Thymus (tissue), 11 donors: ENCODE measurements at regions not wholly inside any gene's neighbourhood (a gene's known extent, or its start where the extent isn't known, plus 50 kb on each side); places are given as distances from the start of the nearest gene placed in this dataset.

Experiments
- DNase-seq, 9 donors: peaks; one replicate each; pipeline ENCODE4 v3.0.0-alpha.2; 2013; ENCODE audit warnings: low spot score in 9 of 9, low read depth in 6 of 9, missing footprints in 1 of 9
- H3K27ac ChIP-seq, 2 donors: one replicate each; pipeline ENCODE4 v1.5.1; 2013; ENCODE audit warnings: control low read depth in 1 of 2, low read depth in 1 of 2, low read length in 1 of 2, mild to moderate bottlenecking in 1 of 2, moderate library complexity in 1 of 2
- H3K27me3 ChIP-seq, 2 donors: one replicate each; pipeline ENCODE4 v1.5.1; 2013; ENCODE audit warnings: low read length in 1 of 2; ENCODE audit not compliant: control insufficient read depth in 2 of 2, insufficient read depth in 1 of 2
- H3K36me3 ChIP-seq, 2 donors: one replicate each; pipeline ENCODE4 v1.5.1; 2013; ENCODE audit warnings: low read length in 1 of 2, mild to moderate bottlenecking in 1 of 2, moderate library complexity in 1 of 2; ENCODE audit not compliant: control insufficient read depth in 2 of 2, insufficient read depth in 2 of 2
- H3K4me1 ChIP-seq, 2 donors: one replicate each; pipeline ENCODE4 v1.5.1; 2013; ENCODE audit warnings: low read length in 2 of 2; ENCODE audit not compliant: control insufficient read depth in 2 of 2, insufficient read depth in 2 of 2
- H3K4me3 ChIP-seq, 2 donors: one replicate each; pipeline ENCODE4 v1.5.1; 2013; ENCODE audit warnings: low read length in 2 of 2, control low read depth in 1 of 2, mild to moderate bottlenecking in 1 of 2
- H3K9me3 ChIP-seq, 2 donors: one replicate each; pipeline ENCODE4 v1.5.1; 2013; ENCODE audit warnings: low read length in 1 of 2, mild to moderate bottlenecking in 1 of 2; ENCODE audit not compliant: control insufficient read depth in 2 of 2, insufficient read depth in 1 of 2
- WGBS: extraction: QIAGEN DNeasy Blood & Tissue Kit; methylation state at CpG from one replicate; pipeline ENCODE4 v1.1.7; 2013; 5-methylcytosine and 5-hydroxymethylcytosine counted together
- donor health status: healthy.

DNA sequence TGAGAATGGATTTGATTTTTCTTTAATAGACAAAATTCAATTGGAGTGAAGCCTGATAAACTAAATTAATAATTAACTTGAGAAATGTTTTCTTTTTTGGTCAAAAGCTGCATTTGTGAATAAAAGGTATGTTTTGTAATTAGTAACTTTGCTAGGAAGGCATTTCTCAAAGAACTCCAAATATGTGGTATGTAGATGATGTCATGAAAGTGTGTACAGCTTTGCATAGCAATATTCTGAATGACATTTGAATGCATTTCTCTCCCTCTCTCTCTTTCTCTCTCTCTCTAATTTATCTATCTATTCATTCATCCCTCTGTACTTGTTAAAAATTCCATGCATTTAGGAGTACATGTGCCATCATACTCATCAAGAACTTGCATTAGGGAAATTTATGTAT is 109.1 kb upstream of the ADAMTS5 start:
- no peaks in the 10 kb centered on the region for H3K27me3 ChIP-seq
- no peak overlapping the region for H3K4me3 ChIP-seq
- no peak overlapping the region for H3K27ac ChIP-seq
- H3K36me3 ChIP-seq = no peaks in the 10 kb centered on the region
- no peaks in the 10 kb centered on the region for H3K4me1 ChIP-seq
- H3K9me3 ChIP-seq = no peaks in the 10 kb centered on the region
- DNase-seq = no peak

DNA sequence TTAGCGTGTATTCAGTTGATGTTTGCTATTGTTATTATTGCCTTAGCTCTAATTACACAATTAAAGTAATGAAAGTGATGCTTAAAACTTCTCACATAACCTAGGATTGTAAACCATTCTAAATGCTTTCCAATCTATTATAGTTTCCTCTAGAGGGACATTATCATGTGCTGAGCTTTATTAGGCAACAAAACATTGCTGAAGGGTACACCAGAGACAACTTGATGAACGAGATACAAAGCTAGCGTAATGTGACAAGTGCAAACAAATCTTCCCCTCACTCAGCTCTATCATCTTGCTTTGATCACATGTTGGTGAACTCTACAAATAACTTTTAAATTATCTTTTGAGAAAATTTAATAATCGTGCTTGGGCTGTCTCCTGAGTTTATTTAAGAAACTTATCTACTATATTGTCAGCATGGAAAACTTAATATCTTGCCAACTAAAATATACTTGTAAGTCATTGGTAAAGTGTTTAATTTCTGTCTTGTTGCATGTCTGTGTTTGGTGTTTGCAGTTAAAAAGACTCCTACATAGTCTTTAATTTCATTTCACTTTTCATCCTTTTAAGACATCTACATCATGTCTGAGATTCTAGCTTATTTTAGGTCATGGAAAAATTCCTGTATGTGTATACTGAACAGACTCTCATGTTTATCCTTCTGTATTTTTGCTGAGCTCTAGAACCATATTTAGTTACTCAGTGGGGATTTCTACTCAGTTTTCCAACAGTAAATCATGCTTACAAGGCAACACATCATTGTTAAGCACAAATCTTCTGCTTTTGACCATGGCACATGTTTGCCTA is 104.2 kb upstream of the ADAMTS5 start:
- H3K4me1 ChIP-seq = no peaks in the 10 kb centered on the region
- no peak for DNase-seq
- H3K27me3 ChIP-seq = no peaks in the 10 kb centered on the region
- WGBS = 84% methylated on average over 4 of the region's 4 CpGs
- H3K4me3 ChIP-seq = no peak overlapping the region
- no peak overlapping the region for H3K27ac ChIP-seq
- no peaks in the 10 kb centered on the region for H3K9me3 ChIP-seq
- no peaks in the 10 kb centered on the region for H3K36me3 ChIP-seq

DNA sequence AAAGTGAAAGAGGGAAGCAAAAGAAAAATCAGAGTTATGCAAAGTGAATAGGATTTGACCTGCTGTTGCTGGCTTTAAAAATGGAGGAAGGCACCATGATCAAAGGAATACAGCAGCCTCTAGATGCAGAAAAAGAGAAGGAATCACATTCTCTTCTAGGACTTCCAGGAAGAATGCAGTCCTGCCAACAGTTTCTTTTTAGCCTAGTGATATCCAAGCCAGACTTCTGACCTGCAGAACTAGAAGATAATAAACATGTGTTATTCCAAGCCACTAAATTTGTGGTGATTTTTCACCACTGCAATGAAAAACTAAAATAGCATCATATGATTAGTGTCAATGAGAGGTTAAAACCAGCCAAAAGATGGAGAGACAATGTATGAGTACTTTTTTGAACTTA is 101.9 kb upstream of the ADAMTS5 start:
- no peak for DNase-seq
- Histone ChIP-seq H3K9me3 (no peaks in the 10 kb centered on the region), H3K36me3 (no peaks in the 10 kb centered on the region), H3K4me1 (no peaks in the 10 kb centered on the region), H3K27me3 (no peaks in the 10 kb centered on the region), H3K4me3 (no peak overlapping the region), H3K27ac (no peak overlapping the region)

DNA sequence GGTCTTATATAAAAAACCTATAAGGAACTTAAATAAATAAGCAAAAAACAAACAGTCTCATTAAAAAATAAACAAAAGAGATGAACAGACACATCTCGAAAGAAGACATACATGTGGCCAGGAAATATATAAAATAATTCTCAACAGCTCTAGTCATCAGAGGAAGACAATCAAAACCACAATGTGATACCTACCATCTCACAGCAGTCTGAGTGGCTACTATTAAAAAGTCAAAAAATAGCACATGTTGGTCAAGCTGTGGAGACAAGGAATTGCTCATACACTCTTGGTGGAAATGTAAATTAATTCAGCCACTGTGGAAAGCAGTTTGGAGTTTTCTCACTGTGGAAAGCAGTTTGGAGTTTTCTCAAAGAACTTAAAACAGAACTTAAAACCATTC is 100.3 kb upstream of the ADAMTS5 start:
- Histone ChIP-seq H3K4me3 (no peak overlapping the region), H3K9me3 (no peaks in the 10 kb centered on the region), H3K4me1 (no peaks in the 10 kb centered on the region), H3K27ac (no peak overlapping the region), H3K36me3 (no peaks in the 10 kb centered on the region), H3K27me3 (no peaks in the 10 kb centered on the region)
- WGBS = 96% methylated on average over 1 of the region's 1 CpG
- no peak for DNase-seq

DNA sequence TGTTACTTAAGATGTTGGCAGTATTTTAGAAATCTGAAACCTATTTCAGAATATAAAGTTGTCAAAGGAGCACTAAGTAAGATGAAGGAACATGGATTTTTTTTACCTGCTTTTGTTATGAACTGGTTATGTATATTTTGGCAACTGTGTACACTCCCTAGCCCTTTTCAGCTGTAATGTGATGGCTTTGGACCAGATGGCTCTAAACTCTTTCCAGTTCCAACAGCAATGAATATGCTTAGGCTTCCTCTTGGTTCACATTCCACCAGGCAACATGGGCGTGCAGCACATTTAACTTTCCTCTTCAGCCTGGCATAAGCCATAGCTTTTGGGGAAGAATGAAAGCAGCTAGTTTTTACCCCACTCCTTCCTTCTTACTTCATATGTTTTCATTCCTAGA is 95.6 kb upstream of the ADAMTS5 start:
- Histone ChIP-seq H3K36me3 (no peaks in the 10 kb centered on the region), H3K27ac (no peak overlapping the region), H3K9me3 (no peaks in the 10 kb centered on the region), H3K27me3 (no peaks in the 10 kb centered on the region), H3K4me3 (no peak overlapping the region), H3K4me1 (no peaks in the 10 kb centered on the region)
- no peak for DNase-seq
- WGBS = 93% methylated on average over 1 of the region's 1 CpG

DNA sequence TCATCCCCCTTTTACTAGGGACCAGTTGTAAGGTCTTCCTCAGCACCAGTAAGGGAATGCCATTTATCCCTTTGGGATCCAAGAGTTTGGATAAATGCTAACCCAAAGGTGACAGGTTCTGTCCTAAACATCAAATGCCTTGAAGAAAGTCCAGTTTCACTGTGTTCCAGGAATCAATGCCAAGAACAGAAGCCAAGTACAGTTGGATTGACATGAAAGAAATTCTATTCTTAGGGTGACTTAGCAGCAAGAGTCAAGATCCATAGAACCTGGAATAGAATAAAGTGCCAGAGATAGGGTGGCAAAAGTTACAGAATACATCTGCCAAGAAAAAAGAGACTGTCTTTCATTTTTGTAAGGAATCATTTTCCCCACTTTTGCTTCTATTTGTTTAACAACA is 94.9 kb upstream of the ADAMTS5 start:
- H3K4me1 ChIP-seq = no peaks in the 10 kb centered on the region
- no peak overlapping the region for H3K27ac ChIP-seq
- no peaks in the 10 kb centered on the region for H3K9me3 ChIP-seq
- no peak for DNase-seq
- no peaks in the 10 kb centered on the region for H3K36me3 ChIP-seq
- no peak overlapping the region for H3K4me3 ChIP-seq
- no peaks in the 10 kb centered on the region for H3K27me3 ChIP-seq

DNA sequence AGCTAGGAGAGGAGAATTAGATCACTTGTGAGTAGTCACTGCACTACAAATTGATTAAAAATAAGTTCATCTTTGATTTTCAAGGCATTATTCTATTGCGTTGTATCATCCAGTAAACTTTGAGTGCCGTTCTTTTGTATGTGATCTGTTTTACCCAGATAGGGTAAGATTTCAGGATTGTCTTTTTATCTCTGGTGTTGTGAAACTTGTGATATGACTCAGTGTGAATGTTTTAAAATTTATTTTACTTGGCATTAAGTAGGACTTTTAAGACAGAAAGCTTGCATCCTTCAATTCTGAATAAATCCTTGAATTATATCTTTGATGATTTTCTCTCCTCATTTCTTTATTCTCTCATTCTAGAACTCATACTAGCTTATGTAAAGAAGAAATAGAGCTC is 93.3 kb upstream of the ADAMTS5 start:
- no peaks in the 10 kb centered on the region for H3K4me1 ChIP-seq
- no peaks in the 10 kb centered on the region for H3K36me3 ChIP-seq
- no peaks in the 10 kb centered on the region for H3K27me3 ChIP-seq
- WGBS = 95% methylated on average over 2 of the region's 2 CpGs
- DNase-seq = no peak
- H3K4me3 ChIP-seq = no peak overlapping the region
- H3K27ac ChIP-seq = no peak overlapping the region
- H3K9me3 ChIP-seq = no peaks in the 10 kb centered on the region

DNA sequence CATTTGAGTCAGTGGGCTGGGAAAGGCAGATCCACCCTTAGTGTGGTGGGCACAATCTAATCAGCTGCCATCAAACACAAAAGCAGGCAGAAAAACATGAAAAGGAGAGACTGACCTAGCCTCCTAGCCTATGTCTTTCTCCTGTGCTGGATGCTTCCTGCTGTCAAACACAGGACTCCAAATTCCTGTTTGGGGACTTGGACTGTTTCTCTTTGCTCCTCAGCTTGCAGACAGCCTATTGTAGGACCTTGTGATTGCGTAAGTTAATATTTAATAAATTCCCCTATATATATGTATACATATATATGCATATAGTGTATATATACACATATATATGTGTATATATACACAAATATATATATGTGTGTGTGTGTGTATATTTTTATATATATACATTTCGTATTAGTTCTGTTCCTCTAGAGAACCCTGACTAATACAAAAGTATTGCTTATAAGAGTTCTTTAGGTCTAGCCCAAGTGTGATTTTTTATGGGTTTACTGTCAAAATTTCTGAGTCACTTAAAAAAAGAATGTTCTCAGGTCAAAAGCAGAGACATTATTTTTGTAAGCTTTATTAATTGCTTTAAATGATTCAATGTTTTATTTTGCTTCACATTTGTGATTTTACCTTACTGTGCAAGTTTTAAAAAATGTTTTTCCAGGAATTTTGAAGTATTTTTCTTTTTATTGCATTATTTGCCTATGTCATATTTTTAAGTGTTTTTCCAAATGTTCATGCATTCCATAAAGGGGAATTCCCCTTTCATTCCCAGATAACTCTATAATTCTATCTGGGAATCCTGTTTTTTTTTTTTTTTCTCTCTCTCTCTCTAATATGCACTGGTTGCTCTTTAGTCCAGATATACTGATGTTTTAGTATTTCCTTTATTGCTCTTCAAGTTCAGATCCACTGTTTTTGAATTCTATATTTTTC is 92.1 kb upstream of the ADAMTS5 start:
- no peak overlapping the region for H3K27ac ChIP-seq
- H3K36me3 ChIP-seq = no peaks in the 10 kb centered on the region
- no peaks in the 10 kb centered on the region for H3K4me1 ChIP-seq
- H3K9me3 ChIP-seq = no peaks in the 10 kb centered on the region
- no peaks in the 10 kb centered on the region for H3K27me3 ChIP-seq
- no peak for DNase-seq
- no peak overlapping the region for H3K4me3 ChIP-seq
- WGBS = 94% methylated on average over 2 of the region's 2 CpGs

DNA sequence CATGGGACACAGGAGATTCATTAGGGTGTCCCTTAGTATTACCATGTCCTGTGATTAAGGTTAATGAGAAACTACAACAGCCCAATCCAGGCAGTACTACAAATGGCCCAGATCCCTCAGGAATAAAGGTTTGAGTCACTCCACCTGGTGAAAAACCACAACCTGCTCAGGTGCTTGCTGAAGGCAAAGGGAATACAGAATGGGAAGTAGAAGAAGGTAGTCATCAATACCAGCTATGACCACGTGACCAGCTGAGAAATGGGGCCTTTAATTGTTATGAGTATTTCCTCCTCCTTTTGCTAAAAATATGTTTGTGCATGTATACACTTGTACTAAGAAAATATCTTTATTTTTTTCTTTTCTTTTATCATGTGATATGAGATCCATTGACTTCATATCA is 91.1 kb upstream of the ADAMTS5 start:
- no peaks in the 10 kb centered on the region for H3K27me3 ChIP-seq
- H3K36me3 ChIP-seq = no peaks in the 10 kb centered on the region
- no peak overlapping the region for H3K27ac ChIP-seq
- WGBS = 86% methylated on average over 1 of the region's 1 CpG
- H3K4me3 ChIP-seq = no peak overlapping the region
- no peak for DNase-seq
- H3K4me1 ChIP-seq = no peaks in the 10 kb centered on the region
- no peaks in the 10 kb centered on the region for H3K9me3 ChIP-seq
